MG63 (cell line): ENCODE measurements at regions not wholly inside any gene's neighbourhood (a gene's known extent, or its start where the extent isn't known, plus 50 kb on each side); places are given as distances from the start of the nearest gene placed in this dataset.
A peak's percentile ranks its signal among the peaks of the same experiment; 100 is the strongest.

ENCODE experiments used
- DNase-seq: peaks from one replicate; pipeline ENCODE4 v3.0.0-alpha.2; 2020
- H3K27me3 ChIP-seq: fragments of 250-450 bp; sonication (Bioruptor Pico); 2 replicates; pipeline ENCODE4 v1.5.1; 2020; ENCODE audit warnings: mild to moderate bottlenecking, moderate library complexity
- H3K36me3 ChIP-seq: fragments of 250-450 bp; sonication (Bioruptor Pico); 2 replicates; pipeline ENCODE4 v1.5.1; 2020; ENCODE audit warnings: mild to moderate bottlenecking, moderate library complexity
- H3K4me3 ChIP-seq: fragments of 250-450 bp; sonication (Bioruptor Pico); 2 replicates; pipeline ENCODE4 v1.5.1; 2020; ENCODE audit warnings: mild to moderate bottlenecking, moderate library complexity
- H3K9me3 ChIP-seq: fragments of 250-450 bp; sonication (Bioruptor Pico); 2 replicates; pipeline ENCODE4 v1.5.1; 2020; ENCODE audit warnings: mild to moderate bottlenecking, moderate library complexity

- no peak for DNase-seq
- Histone ChIP-seq H3K9me3 (no peaks in the 10 kb centered on the region), H3K4me3 (no peak overlapping the region), H3K36me3 (no peaks in the 10 kb centered on the region), H3K27me3 (no peaks in the 10 kb centered on the region)
These were observed 260.7 kb upstream of the ECI2 start for GRCh38 chr6:4396044-4396443.

- H3K9me3 ChIP-seq: no peaks in the 10 kb centered on the region
- no peak overlapping the region for H3K4me3 ChIP-seq
- no peak for DNase-seq
- no peaks in the 10 kb centered on the region for H3K36me3 ChIP-seq
- H3K27me3 ChIP-seq: no peaks in the 10 kb centered on the region
These were observed 260.0 kb upstream of the ECI2 start for GRCh38 chr6:4395386-4395785.

- Histone ChIP-seq H3K36me3 (no peaks in the 10 kb centered on the region), H3K27me3 (no peaks in the 10 kb centered on the region), H3K9me3 (no peaks in the 10 kb centered on the region), H3K4me3 (no peak overlapping the region)
- no peak for DNase-seq
These were observed 259.4 kb upstream of the ECI2 start for GRCh38 chr6:4394786-4395185.

- DNase-seq: no peak
- H3K9me3 ChIP-seq: peaks cover 5% of the 10 kb centered on the region; the same call in 1 of the 2 replicates
- H3K4me3 ChIP-seq: no peak overlapping the region
- no peaks in the 10 kb centered on the region for H3K27me3 ChIP-seq
- H3K36me3 ChIP-seq: no peaks in the 10 kb centered on the region
These were observed 253.3 kb upstream of the ECI2 start for GRCh38 chr6:4388675-4389074.

GRCh38 chr6:4384656-4385055 is 249.3 kb upstream of the ECI2 start:
- no peak for DNase-seq
- no peaks in the 10 kb centered on the region for H3K27me3 ChIP-seq

GRCh38 chr6:4383910-4384638 is 248.7 kb upstream of the ECI2 start:
- H3K9me3 ChIP-seq: peaks cover 5% of the 10 kb centered on the region; the same call in 1 of the 2 replicates
- DNase-seq: no peak
- H3K27me3 ChIP-seq: no peaks in the 10 kb centered on the region
- H3K4me3 ChIP-seq: no peak overlapping the region
- H3K36me3 ChIP-seq: no peaks in the 10 kb centered on the region

More at GRCh38 chr6:4384656-4385055, 249.3 kb upstream of the ECI2 start:
- Histone ChIP-seq H3K36me3 (no peaks in the 10 kb centered on the region), H3K9me3 (peaks cover 5% of the 10 kb centered on the region; the same call in 1 of the 2 replicates), H3K4me3 (no peak overlapping the region)

GRCh38 chr6:4382362-4382853 is 247.0 kb upstream of the ECI2 start:
- Histone ChIP-seq H3K4me3 (no peak overlapping the region), H3K27me3 (no peaks in the 10 kb centered on the region), H3K9me3 (peaks cover 5% of the 10 kb centered on the region; the same call in 1 of the 2 replicates), H3K36me3 (no peaks in the 10 kb centered on the region)
- no peak for DNase-seq

GRCh38 chr6:4381381-4381780 is 246.0 kb upstream of the ECI2 start:
- no peaks in the 10 kb centered on the region for H3K36me3 ChIP-seq
- H3K27me3 ChIP-seq: no peaks in the 10 kb centered on the region
- DNase-seq: no peak
- H3K9me3 ChIP-seq: peaks cover 5% of the 10 kb centered on the region; the same call in 1 of the 2 replicates
- H3K4me3 ChIP-seq: no peak overlapping the region

- Histone ChIP-seq H3K4me3 (no peak overlapping the region), H3K9me3 (peaks cover 5% of the 10 kb centered on the region; the same call in 1 of the 2 replicates), H3K36me3 (no peaks in the 10 kb centered on the region), H3K27me3 (no peaks in the 10 kb centered on the region)
- no peak for DNase-seq
These were observed 245.5 kb upstream of the ECI2 start for GRCh38 chr6:4380881-4381281.

GRCh38 chr6:4379958-4380357 is 244.6 kb upstream of the ECI2 start:
- DNase-seq: no peak
- H3K27me3 ChIP-seq: no peaks in the 10 kb centered on the region
- H3K9me3 ChIP-seq: peaks cover 5% of the 10 kb centered on the region; the same call in 1 of the 2 replicates
- no peaks in the 10 kb centered on the region for H3K36me3 ChIP-seq
- H3K4me3 ChIP-seq: no peak overlapping the region

- DNase-seq: no peak
- Histone ChIP-seq H3K9me3 (no peaks in the 10 kb centered on the region), H3K36me3 (no peaks in the 10 kb centered on the region), H3K27me3 (no peaks in the 10 kb centered on the region), H3K4me3 (no peak overlapping the region)
These were observed 243.1 kb upstream of the ECI2 start for GRCh38 chr6:4378319-4378996.

- no peak for DNase-seq
- Histone ChIP-seq H3K36me3 (no peaks in the 10 kb centered on the region), H3K4me3 (no peak overlapping the region), H3K27me3 (no peaks in the 10 kb centered on the region), H3K9me3 (no peaks in the 10 kb centered on the region)
These were observed 242.2 kb upstream of the ECI2 start for GRCh38 chr6:4377603-4378002.

- no peak for DNase-seq
These were observed 238.8 kb upstream of the ECI2 start for GRCh38 chr6:4374216-4374615.

GRCh38 chr6:4372866-4373265 is 237.5 kb upstream of the ECI2 start:
- Histone ChIP-seq H3K4me3 (no peak overlapping the region), H3K36me3 (no peaks in the 10 kb centered on the region), H3K9me3 (no peaks in the 10 kb centered on the region), H3K27me3 (no peaks in the 10 kb centered on the region)
- no peak for DNase-seq

More at GRCh38 chr6:4374216-4374615, 238.8 kb upstream of the ECI2 start:
- Histone ChIP-seq H3K4me3 (no peak overlapping the region), H3K27me3 (no peaks in the 10 kb centered on the region), H3K36me3 (no peaks in the 10 kb centered on the region), H3K9me3 (no peaks in the 10 kb centered on the region)

- H3K27me3 ChIP-seq: no peaks in the 10 kb centered on the region
- H3K36me3 ChIP-seq: no peaks in the 10 kb centered on the region
- no peaks in the 10 kb centered on the region for H3K9me3 ChIP-seq
- DNase-seq: no peak
- H3K4me3 ChIP-seq: no peak overlapping the region
These were observed 236.0 kb upstream of the ECI2 start for GRCh38 chr6:4371207-4371921.

- Histone ChIP-seq H3K36me3 (no peaks in the 10 kb centered on the region), H3K4me3 (no peak overlapping the region), H3K9me3 (no peaks in the 10 kb centered on the region), H3K27me3 (no peaks in the 10 kb centered on the region)
- DNase-seq: peak; percentile 41
These were observed 234.7 kb upstream of the ECI2 start for GRCh38 chr6:4370066-4370465.

GRCh38 chr6:4369616-4370015 is 234.2 kb upstream of the ECI2 start:
- H3K27me3 ChIP-seq: no peaks in the 10 kb centered on the region
- no peaks in the 10 kb centered on the region for H3K9me3 ChIP-seq
- peak; percentile 64 for DNase-seq
- H3K4me3 ChIP-seq: no peak overlapping the region
- H3K36me3 ChIP-seq: no peaks in the 10 kb centered on the region
